ENCODE measurements at regions not wholly inside any gene's neighbourhood (a gene's known extent, or its start where the extent isn't known, plus 50 kb on each side); places are given as distances from the start of the nearest gene placed in this dataset.

- TF ChIP-seq POLR2A (IDR thresholded peaks at IDR 0.05): no peak
- no peak for TF ChIP-seq POLR2AphosphoS5 (IDR thresholded peaks at IDR 0.05)
- no peak for TF ChIP-seq CTCF (IDR thresholded peaks at IDR 0.05)
These were observed 672.2 kb downstream of the GATA3 start for GRCh38 chr10:8726779-8727084.
